Upper lobe of left lung (tissue), 6 donors: ENCODE measurements at regions not wholly inside any gene's neighbourhood (a gene's known extent, or its start where the extent isn't known, plus 50 kb on each side); places are given as distances from the start of the nearest gene placed in this dataset.

Source experiments
- ATAC-seq, 2 donors: fragments of 200-7000 bp; cut with Tn5 transposase; one replicate each; pipeline ENCODE4 v1.9.1; 2022; ENCODE audit warnings: mild to moderate bottlenecking in 2 of 2, moderate library complexity in 2 of 2; ENCODE audit not compliant: low FRiP score in 2 of 2
- DNase-seq, 2 donors: peaks; one replicate each; pipeline ENCODE4 v3.0.0-alpha.2; 2019 to 2020
- H3K27ac ChIP-seq, 4 donors: fragments of 200-600 bp; sonication (generic); one replicate each; pipeline ENCODE4 v1.5.1; 2016 to 2019
- H3K27me3 ChIP-seq, 4 donors: fragments of 200-600 bp; sonication (generic); one replicate each; pipeline ENCODE4 v1.5.1; 2017 to 2019
- H3K36me3 ChIP-seq, 4 donors: fragments of 200-600 bp; sonication (generic); one replicate each; pipeline ENCODE4 v1.5.1; 2016 to 2019
- H3K4me1 ChIP-seq, 4 donors: fragments of 200-600 bp; sonication (generic); one replicate each; pipeline ENCODE4 v1.5.1; 2018 to 2019
- H3K4me3 ChIP-seq, 4 donors: fragments of 200-600 bp; sonication (generic); one replicate each; pipeline ENCODE4 v1.5.1; 2017 to 2019; ENCODE audit warnings: mild to moderate bottlenecking in 2 of 4, moderate library complexity in 1 of 4
- H3K9me3 ChIP-seq, 4 donors: fragments of 200-600 bp; sonication (generic); one replicate each; pipeline ENCODE4 v1.5.1; 2018 to 2019
- CTCF ChIP-seq, 6 experiments: fragments of 450-650 bp in 4 of 6; fragments of 200-600 bp in 2 of 6; sonication (generic) in 2 of 6; IDR thresholded peaks; one replicate each; pipeline ENCODE4 v1.5.1; 2016 to 2019; ENCODE audit warnings: antibody characterized with exemption in 6 of 6
- EP300 ChIP-seq, 4 donors: sonication (generic); formaldehyde crosslinking; IDR thresholded peaks; one replicate each; pipeline ENCODE4 v1.5.1; 2017; ENCODE audit warnings: antibody characterized with exemption in 4 of 4, control low read depth in 2 of 4
- POLR2A ChIP-seq, 4 donors: fragments of 450-650 bp; IDR thresholded peaks; one replicate each; pipeline ENCODE4 v1.5.1; 2016 to 2017; ENCODE audit warnings: antibody characterized with exemption in 4 of 4, mild to moderate bottlenecking in 2 of 4
- POLR2AphosphoS5 ChIP-seq, 2 donors: sonication (generic); formaldehyde crosslinking; IDR thresholded peaks; one replicate each; pipeline ENCODE4 v1.5.1; 2017; ENCODE audit warnings: antibody characterized with exemption in 2 of 2
- WGBS, 2 donors: methylation state at CpG; one replicate each; pipeline ENCODE4 v1.1.5; 2017 to 2018; 5-methylcytosine and 5-hydroxymethylcytosine counted together
- donor health status: DM: no; HTN: no; CAD: no; lungs with moderate emphysema.
- donor health status: DM: no; HTN: yes; CAD: no; lungs with severe emphysema.

GRCh38 chr13:44051405-44051804, 171.7 kb downstream of the LACC1 start:
- H3K27ac ChIP-seq, result no peak overlapping the region
- H3K36me3 ChIP-seq, result no peaks in the 10 kb centered on the region
- DNase-seq, result no peak
- H3K27me3 ChIP-seq, result no peaks in the 10 kb centered on the region
- ATAC-seq, result no peak
- TF ChIP-seq EP300 (IDR thresholded peaks at IDR 0.05), result no peak
- TF ChIP-seq POLR2A (IDR thresholded peaks at IDR 0.05), result no peak
- no peak for TF ChIP-seq CTCF (IDR thresholded peaks at IDR 0.05)
- no peaks in the 10 kb centered on the region for H3K9me3 ChIP-seq
- H3K4me1 ChIP-seq, result peaks cover 0 to 26% (median 13%) of the 10 kb centered on the region in 4 donors
- no peak overlapping the region for H3K4me3 ChIP-seq

- Histone ChIP-seq H3K27ac (peak overlapping the region in 2 of 4 donors; percentile 47 to 69), H3K27me3 (no peaks in the 10 kb centered on the region), H3K9me3 (no peaks in the 10 kb centered on the region), H3K4me1 (peaks cover 0 to 26% (median 13%) of the 10 kb centered on the region in 4 donors), H3K4me3 (no peak overlapping the region), H3K36me3 (no peaks in the 10 kb centered on the region)
- DNase-seq (no peak), ATAC-seq (no peak)
- TF ChIP-seq POLR2A (IDR thresholded peaks at IDR 0.05), result no peak
- no peak for TF ChIP-seq CTCF (IDR thresholded peaks at IDR 0.05)
- TF ChIP-seq EP300 (IDR thresholded peaks at IDR 0.05), result no peak
- TF ChIP-seq POLR2AphosphoS5 (IDR thresholded peaks at IDR 0.05), result no peak
- 86 to 87% methylated on average over 6 of the region's 6 CpGs for WGBS, 2 donors
These were observed 172.4 kb downstream of the LACC1 start for GRCh38 chr13:44051918-44052675.

GRCh38 chr13:44052780-44053184, 173.1 kb downstream of the LACC1 start:
- DNase-seq (peak in 1 of 2 donors; percentile 58), ATAC-seq (peak; percentile 50 to 71)
- Histone ChIP-seq H3K4me1 (peaks cover 0 to 26% (median 13%) of the 10 kb centered on the region in 4 donors), H3K27me3 (no peaks in the 10 kb centered on the region), H3K27ac (peak overlapping the region in 3 of 4 donors; percentile 47 to 69 (median 49)), H3K9me3 (no peaks in the 10 kb centered on the region), H3K36me3 (no peaks in the 10 kb centered on the region), H3K4me3 (no peak overlapping the region)
- WGBS, 2 donors, result 50 to 57% methylated on average over 10 of the region's 10 CpGs
- TF ChIP-seq POLR2A (IDR thresholded peaks at IDR 0.05), result no peak
- TF ChIP-seq CTCF (IDR thresholded peaks at IDR 0.05), result no peak
- peak in 1 of 2 donors; percentile 26 for TF ChIP-seq POLR2AphosphoS5 (IDR thresholded peaks at IDR 0.05)

GRCh38 chr13:44053208-44053607, 173.5 kb downstream of the LACC1 start:
- Histone ChIP-seq H3K27ac (peak overlapping the region; percentile 43 to 69 (median 48)), H3K4me3 (no peak overlapping the region), H3K9me3 (no peaks in the 10 kb centered on the region), H3K4me1 (peaks cover 0 to 26% (median 13%) of the 10 kb centered on the region in 4 donors), H3K36me3 (no peaks in the 10 kb centered on the region), H3K27me3 (no peaks in the 10 kb centered on the region)
- no peak for TF ChIP-seq POLR2A (IDR thresholded peaks at IDR 0.05)
- no peak for TF ChIP-seq EP300 (IDR thresholded peaks at IDR 0.05)
- TF ChIP-seq CTCF (IDR thresholded peaks at IDR 0.05), result no peak
- TF ChIP-seq POLR2AphosphoS5 (IDR thresholded peaks at IDR 0.05), result no peak
- no peak for ATAC-seq
- 46 to 53% methylated on average over 5 of the region's 5 CpGs for WGBS, 2 donors
- DNase-seq, result no peak

GRCh38 chr13:44054525-44054924, 174.8 kb downstream of the LACC1 start:
- Histone ChIP-seq H3K27ac (no peak overlapping the region), H3K4me1 (peaks cover 0 to 26% (median 13%) of the 10 kb centered on the region in 4 donors)
- WGBS, 2 donors, result 87 to 94% methylated on average over 1 of the region's 1 CpG

More at GRCh38 chr13:44054525-44054924, 174.8 kb downstream of the LACC1 start:
- ATAC-seq (no peak), DNase-seq (no peak)
- TF ChIP-seq EP300 (IDR thresholded peaks at IDR 0.05) (no peak), POLR2AphosphoS5 (IDR thresholded peaks at IDR 0.05) (no peak), POLR2A (IDR thresholded peaks at IDR 0.05) (no peak), CTCF (IDR thresholded peaks at IDR 0.05) (no peak)
- H3K36me3 ChIP-seq, result no peaks in the 10 kb centered on the region
- H3K4me3 ChIP-seq, result no peak overlapping the region
- H3K9me3 ChIP-seq, result no peaks in the 10 kb centered on the region
- no peaks in the 10 kb centered on the region for H3K27me3 ChIP-seq
